ENCODE measurements at regions not wholly inside any gene's neighbourhood (a gene's known extent, or its start where the extent isn't known, plus 50 kb on each side); places are given as distances from the start of the nearest gene placed in this dataset.

DNA sequence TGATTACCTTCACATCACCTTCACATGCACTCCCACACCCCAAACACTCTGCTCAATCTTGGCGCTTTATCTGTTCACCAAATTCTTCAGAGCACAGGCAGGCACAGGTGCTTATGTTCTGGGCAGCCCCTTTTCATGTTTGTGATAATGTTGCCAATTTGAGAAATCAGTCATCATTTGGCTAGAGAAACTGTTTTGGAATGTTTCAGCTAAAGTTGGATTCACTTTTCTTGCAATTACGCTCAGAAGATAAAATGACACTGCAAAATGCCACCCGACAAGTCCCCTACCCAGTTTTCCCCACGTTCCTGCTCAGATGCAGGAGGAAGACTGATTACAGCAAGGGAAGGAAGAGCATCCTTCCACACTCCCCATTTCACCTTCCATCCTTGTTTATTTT is 192.9 kb upstream of the LRRN1 start:
- Histone ChIP-seq H3K36me3 (replicated peaks in 1 of 2; ENCODE audit: control extremely low read depth in 1 of 2, control insufficient read depth in 1 of 2, extremely low read depth in 1 of 2, insufficient read depth in 2 of 2, low read length in 1 of 2) (no peaks in the 10 kb centered on the region), H3K79me2 (ENCODE audit: control insufficient read depth, insufficient read depth, low read length) (no peaks in the 10 kb centered on the region), H3K9ac (ENCODE audit: low read length) (no peak overlapping the region), H2AFZ (ENCODE audit: insufficient read depth, low read depth, low read length, poor library complexity, severe bottlenecking) (no peak overlapping the region), H3K4me1 (ENCODE audit: control insufficient read depth in 2 of 2, insufficient read depth in 2 of 2, low read length in 2 of 2) (no peaks in the 10 kb centered on the region), H3K27ac (ENCODE audit: low read length in 2 of 2) (no peak overlapping the region), H3K27me3 (replicated peaks in 1 of 4; ENCODE audit: control extremely low read depth in 1 of 4, control insufficient read depth in 3 of 4, insufficient read depth in 4 of 4, low read length in 3 of 4) (peaks cover 0 to 3% (median 0%) of the 10 kb centered on the region in 4 experiments), H3K9me3 (ENCODE audit: control extremely low read depth in 1 of 3, control insufficient read depth in 2 of 3, insufficient read depth in 1 of 3, low read length in 2 of 3) (no peaks in the 10 kb centered on the region), H3K4me3 (ENCODE audit: control extremely low read depth in 1 of 5, extremely low read depth in 1 of 5, insufficient read depth in 1 of 5, low read depth in 2 of 5, low read length in 4 of 5) (no peak overlapping the region), H3K4me2 (replicated peaks; ENCODE audit: low read depth, low read length, poor library complexity, severe bottlenecking) (no peak overlapping the region), H4K20me1 (ENCODE audit: control insufficient read depth, insufficient read depth, low read length, poor library complexity, severe bottlenecking) (no peaks in the 10 kb centered on the region)
- intact Hi-C loops (cut with micrococcal nuclease): no loop called here
- H3K9me3 Mint-ChIP-seq (ENCODE audit: insufficient read depth): peaks cover 5% of the 10 kb centered on the region
- no peak for ATAC-seq (ENCODE audit: low read depth)
- H3K4me1 Mint-ChIP-seq: no peaks in the 10 kb centered on the region
- WGBS (ENCODE audit: insufficient coverage): no CpG with 5 or more reads among the region's 4 CpGs
- H3K27me3 Mint-ChIP-seq: peaks cover 7% of the 10 kb centered on the region
- H3K27ac Mint-ChIP-seq: no peak overlapping the region
- no peak for DNase-seq
- no peak overlapping the region for H3K4me3 Mint-ChIP-seq
- TF ChIP-seq, protein P1, sequence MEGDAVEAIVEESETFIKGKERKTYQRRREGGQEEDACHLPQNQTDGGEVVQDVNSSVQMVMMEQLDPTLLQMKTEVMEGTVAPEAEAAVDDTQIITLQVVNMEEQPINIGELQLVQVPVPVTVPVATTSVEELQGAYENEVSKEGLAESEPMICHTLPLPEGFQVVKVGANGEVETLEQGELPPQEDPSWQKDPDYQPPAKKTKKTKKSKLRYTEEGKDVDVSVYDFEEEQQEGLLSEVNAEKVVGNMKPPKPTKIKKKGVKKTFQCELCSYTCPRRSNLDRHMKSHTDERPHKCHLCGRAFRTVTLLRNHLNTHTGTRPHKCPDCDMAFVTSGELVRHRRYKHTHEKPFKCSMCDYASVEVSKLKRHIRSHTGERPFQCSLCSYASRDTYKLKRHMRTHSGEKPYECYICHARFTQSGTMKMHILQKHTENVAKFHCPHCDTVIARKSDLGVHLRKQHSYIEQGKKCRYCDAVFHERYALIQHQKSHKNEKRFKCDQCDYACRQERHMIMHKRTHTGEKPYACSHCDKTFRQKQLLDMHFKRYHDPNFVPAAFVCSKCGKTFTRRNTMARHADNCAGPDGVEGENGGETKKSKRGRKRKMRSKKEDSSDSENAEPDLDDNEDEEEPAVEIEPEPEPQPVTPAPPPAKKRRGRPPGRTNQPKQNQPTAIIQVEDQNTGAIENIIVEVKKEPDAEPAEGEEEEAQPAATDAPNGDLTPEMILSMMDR (IDR thresholded peaks at IDR 0.05): no peak
- TF ChIP-seq EZH2 (IDR thresholded peaks at IDR 0.05; ENCODE audit: borderline replicate concordance, insufficient read depth, low read depth, low read length, poor library complexity, severe bottlenecking): no peak
- ChIA-PET POLR2A (no interaction called here), CTCF (no interaction called here)

DNA sequence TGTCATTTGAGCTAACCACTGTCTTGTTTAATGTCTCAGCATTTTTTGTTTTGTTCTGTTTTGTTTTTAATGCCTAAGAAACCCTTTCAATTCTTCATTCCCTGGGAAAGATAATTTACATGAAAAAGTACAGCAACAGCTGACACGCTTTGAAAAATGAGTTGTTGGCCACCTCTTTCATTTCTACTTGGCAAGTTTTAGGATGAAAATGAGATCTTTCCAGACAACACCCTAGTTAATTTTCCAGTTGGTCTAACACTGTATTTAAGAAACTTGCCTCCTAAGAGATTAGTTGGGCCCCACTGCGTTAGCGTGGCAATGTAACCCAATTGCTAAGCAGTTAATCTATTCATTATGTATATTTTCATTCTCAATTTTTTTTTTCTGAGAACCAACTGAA is 194.0 kb upstream of the LRRN1 start:
- no peak for TF ChIP-seq EZH2 (IDR thresholded peaks at IDR 0.05; ENCODE audit: borderline replicate concordance, insufficient read depth, low read depth, low read length, poor library complexity, severe bottlenecking)
- TF ChIP-seq, protein P1 (IDR thresholded peaks at IDR 0.05): no peak
- CTCF ChIA-PET: no interaction called here
- POLR2A ChIA-PET: no interaction called here
- H3K4me2 ChIP-seq (replicated peaks; ENCODE audit: low read depth, low read length, poor library complexity, severe bottlenecking): no peak overlapping the region
- peaks cover 0 to under 1% (median 0%) of the 10 kb centered on the region in 4 experiments for H3K27me3 ChIP-seq (replicated peaks in 1 of 4; ENCODE audit: control extremely low read depth in 1 of 4, control insufficient read depth in 3 of 4, insufficient read depth in 4 of 4, low read length in 3 of 4)
- H3K4me1 Mint-ChIP-seq: no peaks in the 10 kb centered on the region
- H3K4me3 Mint-ChIP-seq: no peak overlapping the region
- intact Hi-C loops (cut with micrococcal nuclease): no loop called here
- no peak for DNase-seq
- H3K27ac Mint-ChIP-seq: no peak overlapping the region
- no peak overlapping the region for H3K4me3 ChIP-seq (ENCODE audit: control extremely low read depth in 1 of 5, extremely low read depth in 1 of 5, insufficient read depth in 1 of 5, low read depth in 2 of 5, low read length in 4 of 5)
- H3K36me3 ChIP-seq (replicated peaks in 1 of 2; ENCODE audit: control extremely low read depth in 1 of 2, control insufficient read depth in 1 of 2, extremely low read depth in 1 of 2, insufficient read depth in 2 of 2, low read length in 1 of 2): no peaks in the 10 kb centered on the region
- H3K27ac ChIP-seq (ENCODE audit: low read length in 2 of 2): no peak overlapping the region
- ATAC-seq (ENCODE audit: low read depth): no peak
- no peaks in the 10 kb centered on the region for H3K4me1 ChIP-seq (ENCODE audit: control insufficient read depth in 2 of 2, insufficient read depth in 2 of 2, low read length in 2 of 2)
- no peak overlapping the region for H2AFZ ChIP-seq (ENCODE audit: insufficient read depth, low read depth, low read length, poor library complexity, severe bottlenecking)
- no peaks in the 10 kb centered on the region for H3K79me2 ChIP-seq (ENCODE audit: control insufficient read depth, insufficient read depth, low read length)
- no peak overlapping the region for H3K9ac ChIP-seq (ENCODE audit: low read length)
- H3K9me3 Mint-ChIP-seq (ENCODE audit: insufficient read depth): peaks cover 5% of the 10 kb centered on the region
- H3K9me3 ChIP-seq (ENCODE audit: control extremely low read depth in 1 of 3, control insufficient read depth in 2 of 3, insufficient read depth in 1 of 3, low read length in 2 of 3): no peaks in the 10 kb centered on the region
- peaks cover 7% of the 10 kb centered on the region for H3K27me3 Mint-ChIP-seq
- 83% methylated on average over 1 of the region's 3 CpGs for WGBS (ENCODE audit: insufficient coverage)
- no peaks in the 10 kb centered on the region for H4K20me1 ChIP-seq (ENCODE audit: control insufficient read depth, insufficient read depth, low read length, poor library complexity, severe bottlenecking)

Data from B cell (primary cell).